H1 (cell line): ENCODE measurements at regions not wholly inside any gene's neighbourhood (a gene's known extent, or its start where the extent isn't known, plus 50 kb on each side); places are given as distances from the start of the nearest gene placed in this dataset.

ENCODE experiments used
- CTCF ChIA-PET: fragments of 300-600 bp; sonication (Branson Sonifier 250); formaldehyde crosslinking; loops from one replicate; lab custom pipeline; 2021; ENCODE audit not compliant: partially characterized antibody; lab: Charles Lee
- POLR2A ChIA-PET: fragments of 300-600 bp; sonication (Branson Sonifier 250); formaldehyde crosslinking; loops from one replicate; lab custom pipeline; 2021; ENCODE audit warnings: inconsistent platforms; ENCODE audit not compliant: partially characterized antibody; lab: Charles Lee
- DNase-seq, 2 experiments: peaks; one replicate each; pipeline versions ENCODE4 v3.0.0 to v3.0.0-alpha.2; 2010 to 2022; ENCODE audit warnings: low spot score in 2 of 2, low read depth in 1 of 2, mixed read lengths in 1 of 2
- FAIRE-seq: peaks from 2 replicates; lab custom pipeline; 2011; peaks lifted over from hg19 to GRCh38; lab: Jason Lieb, UNC
- H2AFZ ChIP-seq: 2 replicates; pipeline ENCODE4 v1.8.1; 2012; ENCODE audit warnings: low read length, inconsistent platforms
- H2AK5ac ChIP-seq: 2 replicates; pipeline ENCODE4 v1.6.1; 2013; ENCODE audit warnings: low read depth, low read length
- H2BK120ac ChIP-seq: replicated peaks from 2 replicates; pipeline ENCODE3; 2013; ENCODE audit warnings: low read depth, low read length, inconsistent platforms
- H2BK12ac ChIP-seq: 2 replicates; pipeline ENCODE4 v1.6.1; 2013; ENCODE audit warnings: low read depth, low read length
- H2BK15ac ChIP-seq: 2 replicates; pipeline ENCODE4 v1.6.1; 2013; ENCODE audit warnings: low read length
- H2BK20ac ChIP-seq: 2 replicates; pipeline ENCODE4 v1.6.1; 2013; ENCODE audit warnings: low read length
- H2BK5ac ChIP-seq: 2 replicates; pipeline ENCODE4 v1.6.1; 2013; ENCODE audit warnings: low read depth, low read length
- H3K14ac ChIP-seq: 2 replicates; pipeline ENCODE4 v1.6.1; 2013; ENCODE audit warnings: inconsistent platforms; ENCODE audit not compliant: insufficient read length
- H3K18ac ChIP-seq: 2 replicates; pipeline ENCODE4 v1.6.1; 2013; ENCODE audit warnings: low read length; ENCODE audit errors: extremely low read depth
- H3K23ac ChIP-seq: 2 replicates; pipeline ENCODE4 v1.6.1; 2013; ENCODE audit warnings: inconsistent platforms; ENCODE audit not compliant: insufficient read length
- H3K23me2 ChIP-seq: 2 replicates; pipeline ENCODE4 v1.6.1; 2013; ENCODE audit warnings: low read depth, low read length
- H3K27ac ChIP-seq: 2 replicates; pipeline ENCODE4 v1.6.1; 2011; ENCODE audit warnings: low read depth, low read length, inconsistent platforms
- H3K27me3 ChIP-seq, 4 experiments: replicated peaks in 1 of 4; 1 replicate in 1 of 4; 2 replicates in 3 of 4; pipeline versions ENCODE4 v1.6.1 to v1.8.1; 2011 to 2013; ENCODE audit warnings: low read length in 3 of 4, mild to moderate bottlenecking in 3 of 4, inconsistent platforms in 2 of 4, mixed read lengths in 2 of 4, moderate library complexity in 1 of 4; ENCODE audit not compliant: control insufficient read depth in 3 of 4, insufficient read depth in 3 of 4; ENCODE audit errors: extremely low read depth in 1 of 4
- H3K36me3 ChIP-seq, 4 experiments: 2 replicates each; pipeline versions ENCODE4 v1.6.1 to v1.8.1; 2011 to 2013; ENCODE audit warnings: mild to moderate bottlenecking in 4 of 4, low read length in 3 of 4, moderate library complexity in 2 of 4, control low read depth in 1 of 4, inconsistent platforms in 1 of 4; ENCODE audit not compliant: insufficient read depth in 4 of 4, control insufficient read depth in 2 of 4
- H3K4ac ChIP-seq: replicated peaks from 2 replicates; pipeline ENCODE3; 2013; ENCODE audit warnings: low read length, low read depth, mixed read lengths, inconsistent platforms; ENCODE audit not compliant: insufficient read length
- H3K4me1 ChIP-seq, 4 experiments: replicated peaks in 1 of 4; 1 replicate in 1 of 4; 2 replicates in 3 of 4; pipeline versions ENCODE4 v1.6.1 to v1.8.1; 2011 to 2013; ENCODE audit warnings: low read length in 3 of 4, inconsistent platforms in 2 of 4, mixed read lengths in 1 of 4; ENCODE audit not compliant: insufficient read depth in 4 of 4, control insufficient read depth in 3 of 4
- H3K4me2 ChIP-seq, 2 experiments: 2 replicates each; pipeline versions ENCODE4 v1.6.1 to v1.8.1; 2011 to 2013; ENCODE audit warnings: low read depth in 2 of 2, low read length in 2 of 2, control low read depth in 1 of 2, inconsistent platforms in 1 of 2, mild to moderate bottlenecking in 1 of 2; ENCODE audit not compliant: insufficient read depth in 1 of 2
- H3K4me3 ChIP-seq, 4 experiments: fragments of 200-600, 300-600 bp in 1 of 4; sonication (generic), shearing (Covaris generic), sonication (Bioruptor Twin) in 1 of 4; 2 replicates each; pipeline versions ENCODE4 v1.5.1 to v1.8.1; 2011 to 2016; ENCODE audit warnings: low read length in 4 of 4, low read depth in 3 of 4, control low read depth in 2 of 4, inconsistent platforms in 2 of 4, mild to moderate bottlenecking in 2 of 4, mixed read lengths in 1 of 4, moderate library complexity in 1 of 4; ENCODE audit not compliant: insufficient read depth in 2 of 4; ENCODE audit errors: extremely low read depth in 1 of 4
- H3K56ac ChIP-seq: replicated peaks from 2 replicates; pipeline ENCODE3; 2013; ENCODE audit warnings: low read depth, mild to moderate bottlenecking, mixed read lengths, low read length, inconsistent platforms; ENCODE audit not compliant: insufficient read length
- H3K79me1 ChIP-seq: 2 replicates; pipeline ENCODE4 v1.6.1; 2013; ENCODE audit warnings: low read depth, low read length, control low read depth
- H3K79me2 ChIP-seq, 2 experiments: 2 replicates each; pipeline versions ENCODE4 v1.6.1 to v1.8.1; 2012 to 2013; ENCODE audit warnings: low read length in 2 of 2, mild to moderate bottlenecking in 2 of 2, inconsistent platforms in 1 of 2; ENCODE audit not compliant: insufficient read depth in 2 of 2, control insufficient read depth in 1 of 2
- H3K9ac ChIP-seq, 4 experiments: replicated peaks in 1 of 4; 1 replicate in 1 of 4; 2 replicates in 3 of 4; pipeline versions ENCODE4 v1.6.1 to v1.8.1; 2011 to 2013; ENCODE audit warnings: low read depth in 3 of 4, low read length in 3 of 4, control low read depth in 2 of 4, mild to moderate bottlenecking in 2 of 4, moderate library complexity in 2 of 4, inconsistent platforms in 1 of 4; ENCODE audit errors: extremely low read depth in 1 of 4
- H3K9me3 ChIP-seq, 2 experiments: 2 replicates each; pipeline versions ENCODE4 v1.6.1 to v1.8.1; 2012 to 2013; ENCODE audit warnings: mild to moderate bottlenecking in 2 of 2, moderate library complexity in 2 of 2, control low read depth in 1 of 2, inconsistent platforms in 1 of 2, low read depth in 1 of 2, low read length in 1 of 2, mixed read lengths in 1 of 2; ENCODE audit not compliant: insufficient read depth in 2 of 2
- H4K20me1 ChIP-seq, 2 experiments: replicated peaks in 1 of 2; 2 replicates each; pipeline versions ENCODE3 to v1.8.1; 2011 to 2013; ENCODE audit warnings: inconsistent platforms in 2 of 2, low read length in 2 of 2, mild to moderate bottlenecking in 1 of 2; ENCODE audit not compliant: insufficient read depth in 2 of 2, control insufficient read depth in 1 of 2
- H4K5ac ChIP-seq: 2 replicates; pipeline ENCODE4 v1.6.1; 2013; ENCODE audit warnings: low read length, low read depth, mixed read lengths, inconsistent platforms; ENCODE audit not compliant: insufficient read length
- H4K8ac ChIP-seq: 2 replicates; pipeline ENCODE4 v1.8.0; 2013; ENCODE audit warnings: mild to moderate bottlenecking, moderate library complexity, low read length, inconsistent platforms; ENCODE audit not compliant: insufficient read depth; ENCODE audit errors: extremely low read depth
- H4K91ac ChIP-seq: replicated peaks from 2 replicates; pipeline ENCODE3; 2013; ENCODE audit warnings: low read length, mixed read lengths, inconsistent platforms; ENCODE audit not compliant: insufficient read length
- CTCF ChIP-seq, 3 experiments: IDR thresholded peaks; 1 replicate in 2 of 3; 2 replicates in 1 of 3; pipeline versions ENCODE4 v1.5.1 to v1.6.1; 2011; ENCODE audit warnings: low read length in 3 of 3, mild to moderate bottlenecking in 3 of 3, inconsistent platforms in 2 of 3, low read depth in 1 of 3, moderate library complexity in 1 of 3; ENCODE audit not compliant: insufficient read depth in 1 of 3; ENCODE audit errors: control extremely low read depth in 1 of 3
- EGR1 ChIP-seq: IDR thresholded peaks from 2 replicates; pipeline ENCODE4 v1.6.1; 2011; ENCODE audit warnings: low read depth, low read length, borderline replicate concordance
- ZNF274 ChIP-seq: IDR thresholded peaks from 2 replicates; pipeline ENCODE4 v1.7.0; 2012; ENCODE audit warnings: low read length, borderline replicate concordance; ENCODE audit errors: extremely low read depth
- WGBS, 2 experiments: shearing (Covaris generic) in 1 of 2; methylation state at CpG; one replicate each; pipeline versions ENCODE4 v1.1.6 to v1.1.7; 2013 to 2015; ENCODE audit warnings: low lambda C conversion rate in 2 of 2, mixed read lengths in 2 of 2, inconsistent platforms in 1 of 2, low coverage in 1 of 2, missing lambda C conversion rate in 1 of 2; ENCODE audit not compliant: insufficient replicate concordance in 2 of 2, insufficient coverage in 1 of 2, insufficient read length in 1 of 2; ENCODE audit errors: extremely low coverage in 1 of 2, missing lambda C conversion rate in 1 of 2; 5-methylcytosine and 5-hydroxymethylcytosine counted together

DNA sequence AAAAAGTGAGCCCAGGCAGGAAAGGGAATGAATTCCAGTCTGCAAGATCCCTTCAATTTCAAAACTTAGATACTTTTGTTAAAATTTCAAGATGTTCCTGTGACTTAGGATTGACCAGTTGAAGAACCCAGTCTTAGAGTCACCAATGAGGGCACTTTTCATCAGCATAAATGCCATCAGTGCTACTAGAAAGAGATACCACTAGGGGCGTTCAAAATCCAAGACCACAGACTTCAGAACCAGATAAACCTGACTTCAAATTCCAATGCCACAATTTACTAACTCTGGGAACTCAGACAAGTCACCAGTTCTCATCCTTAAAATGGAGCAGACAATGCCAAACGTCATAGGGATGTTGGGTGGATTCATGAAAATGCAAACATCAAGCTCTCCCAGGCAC lies 523.2 kb downstream of the BUD13 start:
- Histone ChIP-seq H4K91ac (no peak overlapping the region), H3K4me1 (peaks cover 0 to 3% (median 0%) of the 10 kb centered on the region in 4 experiments; a peak in 2 of 7 replicates), H3K9me3 (peaks cover 0 to 3% of the 10 kb centered on the region in 2 experiments; a peak in 1 of 4 replicates), H3K18ac (no peak overlapping the region; the same call in 1 of the 2 replicates)
- no peak for TF ChIP-seq ZNF274
- TF ChIP-seq CTCF (IDR thresholded peaks at IDR 0.05; ENCODE audit: control extremely low read depth in 1 of 3, insufficient read depth in 1 of 3, low read depth in 1 of 3, low read length in 3 of 3): peak in 1 of 3 experiments; percentile 30; a peak in 2 of 4 replicates
- TF ChIP-seq EGR1: no peak
- TF ChIP-seq, all 59 proteins: peak for 1
- H3K27ac ChIP-seq: no peak overlapping the region
- no peak overlapping the region for H3K4me3 ChIP-seq
- no peaks in the 10 kb centered on the region for H3K36me3 ChIP-seq
- POLR2A ChIA-PET: no interaction called here
- FAIRE-seq: no peak
- H2BK20ac ChIP-seq: no peak overlapping the region
- no peak for DNase-seq
- H3K23me2 ChIP-seq: no peaks in the 10 kb centered on the region
- no peak overlapping the region for H2AK5ac ChIP-seq
- no peaks in the 10 kb centered on the region for H3K79me1 ChIP-seq
- H3K9ac ChIP-seq: no peak overlapping the region
- CTCF ChIA-PET: interaction anchor here (1.0 to 1.7 kb wide), 7 partner anchors 20 to 173 kb away, joined by 3 to 5 read pairs (median 4); no protein-coding TSS in a partner anchor
- H3K56ac ChIP-seq: no peak overlapping the region
- no peak overlapping the region for H2BK5ac ChIP-seq
- H2AFZ ChIP-seq: no peak overlapping the region
- no peak overlapping the region for H3K4ac ChIP-seq
- H2BK15ac ChIP-seq: no peak overlapping the region
- H3K79me2 ChIP-seq: no peaks in the 10 kb centered on the region
- no peak overlapping the region for H4K8ac ChIP-seq
- no peak overlapping the region for H3K23ac ChIP-seq
- no peak overlapping the region for H2BK120ac ChIP-seq
- 86% methylated on average over 2 of the region's 2 CpGs; no CpG with 5 or more reads in 1 of the 2 experiments for WGBS, 2 experiments
- no peak overlapping the region for H4K5ac ChIP-seq
- no peak overlapping the region for H2BK12ac ChIP-seq
- H3K14ac ChIP-seq: no peak overlapping the region
- no peaks in the 10 kb centered on the region for H3K27me3 ChIP-seq
- H4K20me1 ChIP-seq: no peaks in the 10 kb centered on the region
- no peak overlapping the region for H3K4me2 ChIP-seq
